ENCODE measurements at regions not wholly inside any gene's neighbourhood (a gene's known extent, or its start where the extent isn't known, plus 50 kb on each side); places are given as distances from the start of the nearest gene placed in this dataset.

DNA sequence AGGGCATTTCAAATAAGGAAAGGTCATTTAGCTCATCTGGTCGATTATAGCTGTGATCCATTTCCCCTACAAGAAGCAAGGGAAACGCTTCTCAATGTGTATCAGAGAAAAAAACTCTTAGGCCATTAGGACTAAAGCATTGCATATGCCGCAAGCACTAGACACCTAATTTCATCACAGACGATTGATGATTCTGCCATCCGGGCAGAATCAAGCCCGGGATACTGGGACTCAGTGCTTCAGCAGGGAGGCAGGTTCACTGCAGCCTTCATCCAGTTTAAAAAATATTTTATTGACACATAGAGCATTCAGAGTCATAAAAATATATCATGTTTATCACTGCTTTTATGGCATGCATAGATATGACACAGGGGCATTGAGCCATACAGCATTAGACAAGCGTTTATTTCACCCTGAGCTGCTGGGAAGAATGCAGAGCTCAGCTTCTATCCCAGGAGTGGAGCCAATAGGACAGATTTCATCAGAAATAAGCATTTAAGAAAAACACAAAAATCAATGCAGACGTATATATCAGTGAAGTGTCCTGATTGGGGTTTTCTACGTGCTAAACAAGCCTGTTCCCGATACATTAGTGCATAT lies 806.9 kb downstream of the GALC start:
- Histone ChIP-seq H3K4me3 (IDR thresholded peaks at IDR 0.05; ENCODE audit: insufficient read depth, low read depth, low read length) (no peak overlapping the region), H3K4me1 (ENCODE audit: low read depth, poor library complexity, severe bottlenecking) (no peaks in the 10 kb centered on the region), H3K9ac (no peak overlapping the region), H3K4me2 (no peak overlapping the region), H3K27ac (no peak overlapping the region), H3K79me2 (ENCODE audit: insufficient read depth, low read depth) (no peaks in the 10 kb centered on the region), H4K20me1 (ENCODE audit: insufficient read depth) (no peaks in the 10 kb centered on the region), H3K36me3 (ENCODE audit: insufficient read depth) (no peaks in the 10 kb centered on the region), H3K27me3 (ENCODE audit: insufficient read depth, low read depth) (no peaks in the 10 kb centered on the region), H2AFZ (ENCODE audit: low read depth) (no peak overlapping the region)
- TF ChIP-seq, protein P1, sequence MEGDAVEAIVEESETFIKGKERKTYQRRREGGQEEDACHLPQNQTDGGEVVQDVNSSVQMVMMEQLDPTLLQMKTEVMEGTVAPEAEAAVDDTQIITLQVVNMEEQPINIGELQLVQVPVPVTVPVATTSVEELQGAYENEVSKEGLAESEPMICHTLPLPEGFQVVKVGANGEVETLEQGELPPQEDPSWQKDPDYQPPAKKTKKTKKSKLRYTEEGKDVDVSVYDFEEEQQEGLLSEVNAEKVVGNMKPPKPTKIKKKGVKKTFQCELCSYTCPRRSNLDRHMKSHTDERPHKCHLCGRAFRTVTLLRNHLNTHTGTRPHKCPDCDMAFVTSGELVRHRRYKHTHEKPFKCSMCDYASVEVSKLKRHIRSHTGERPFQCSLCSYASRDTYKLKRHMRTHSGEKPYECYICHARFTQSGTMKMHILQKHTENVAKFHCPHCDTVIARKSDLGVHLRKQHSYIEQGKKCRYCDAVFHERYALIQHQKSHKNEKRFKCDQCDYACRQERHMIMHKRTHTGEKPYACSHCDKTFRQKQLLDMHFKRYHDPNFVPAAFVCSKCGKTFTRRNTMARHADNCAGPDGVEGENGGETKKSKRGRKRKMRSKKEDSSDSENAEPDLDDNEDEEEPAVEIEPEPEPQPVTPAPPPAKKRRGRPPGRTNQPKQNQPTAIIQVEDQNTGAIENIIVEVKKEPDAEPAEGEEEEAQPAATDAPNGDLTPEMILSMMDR (conservative IDR thresholded peaks at IDR 0.05; ENCODE audit: low read depth, low read length), result no peak

DNA sequence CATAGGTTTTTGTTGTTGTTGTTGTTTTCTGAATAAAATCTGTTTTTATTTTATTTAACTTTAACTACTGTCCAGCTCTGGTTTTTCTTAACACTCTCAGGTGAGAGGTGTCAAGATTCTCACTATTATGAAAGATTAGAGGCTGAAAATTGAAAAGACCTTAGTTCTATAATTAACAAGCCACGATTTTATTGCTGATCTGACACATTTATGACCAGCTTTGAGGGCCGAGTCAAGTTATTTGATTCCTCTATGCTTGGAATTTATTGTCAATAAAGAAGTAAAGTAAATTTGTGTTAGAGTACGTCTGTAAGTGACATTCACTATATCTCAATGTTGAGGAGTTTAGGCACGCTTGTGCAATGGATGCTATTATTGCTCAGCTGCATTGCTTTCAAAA lies 808.8 kb downstream of the GALC start:
- Histone ChIP-seq H3K4me3 (IDR thresholded peaks at IDR 0.05; ENCODE audit: insufficient read depth, low read depth, low read length) (no peak overlapping the region), H3K27me3 (ENCODE audit: insufficient read depth, low read depth) (no peaks in the 10 kb centered on the region), H4K20me1 (ENCODE audit: insufficient read depth) (no peaks in the 10 kb centered on the region), H3K36me3 (ENCODE audit: insufficient read depth) (no peaks in the 10 kb centered on the region), H3K9ac (no peak overlapping the region), H3K4me2 (no peak overlapping the region), H3K4me1 (ENCODE audit: low read depth, poor library complexity, severe bottlenecking) (no peaks in the 10 kb centered on the region), H3K27ac (no peak overlapping the region), H2AFZ (ENCODE audit: low read depth) (no peak overlapping the region), H3K79me2 (ENCODE audit: insufficient read depth, low read depth) (no peaks in the 10 kb centered on the region)
- TF ChIP-seq, protein P1 (conservative IDR thresholded peaks at IDR 0.05; ENCODE audit: low read depth, low read length), result no peak

DNA sequence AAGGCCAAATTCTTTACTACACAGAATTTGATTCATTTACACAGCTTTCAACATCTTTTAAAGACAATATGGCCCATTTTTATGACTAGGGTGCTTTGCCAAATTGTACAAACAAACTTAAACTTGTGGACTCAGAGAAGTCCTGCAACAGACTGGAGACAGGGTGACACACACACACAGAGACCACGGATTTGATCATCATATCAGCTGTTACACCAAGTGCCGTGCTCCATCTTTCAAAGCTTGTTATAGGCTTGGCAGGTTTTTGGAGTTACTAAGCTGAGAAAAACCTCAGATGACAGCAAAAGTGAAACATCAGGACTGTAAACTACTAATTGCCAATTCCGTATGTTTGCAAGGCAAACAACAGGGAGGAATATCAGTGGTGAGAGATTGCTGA lies 811.7 kb downstream of the GALC start:
- Histone ChIP-seq H3K4me1 (ENCODE audit: low read depth, poor library complexity, severe bottlenecking) (no peaks in the 10 kb centered on the region), H3K4me3 (IDR thresholded peaks at IDR 0.05; ENCODE audit: insufficient read depth, low read depth, low read length) (no peak overlapping the region), H3K4me2 (no peak overlapping the region), H3K36me3 (ENCODE audit: insufficient read depth) (no peaks in the 10 kb centered on the region), H4K20me1 (ENCODE audit: insufficient read depth) (no peaks in the 10 kb centered on the region), H3K27me3 (ENCODE audit: insufficient read depth, low read depth) (no peaks in the 10 kb centered on the region), H3K9ac (no peak overlapping the region), H2AFZ (ENCODE audit: low read depth) (no peak overlapping the region), H3K27ac (no peak overlapping the region), H3K79me2 (ENCODE audit: insufficient read depth, low read depth) (no peaks in the 10 kb centered on the region)
- TF ChIP-seq, protein P1 (conservative IDR thresholded peaks at IDR 0.05; ENCODE audit: low read depth, low read length), result no peak

DNA sequence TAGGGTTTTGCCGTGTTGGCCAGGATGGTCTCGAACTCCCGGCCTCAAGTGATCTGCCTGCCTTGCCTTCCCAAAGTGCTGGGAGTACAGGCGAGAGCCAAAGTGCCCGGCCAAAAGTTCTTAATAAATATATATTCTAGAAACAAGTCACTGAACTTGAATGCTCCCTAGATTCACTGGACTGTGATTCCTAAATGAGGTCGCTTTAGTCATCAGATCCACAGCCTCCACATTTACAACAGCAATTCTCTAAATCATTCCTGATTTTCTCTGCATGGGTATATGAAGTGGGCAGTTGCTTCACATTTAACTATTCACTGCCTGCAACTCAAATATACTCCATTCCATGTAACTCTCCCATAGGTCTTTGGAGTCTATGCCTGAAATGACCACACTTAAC lies 813.0 kb downstream of the GALC start:
- Histone ChIP-seq H3K79me2 (ENCODE audit: insufficient read depth, low read depth) (no peaks in the 10 kb centered on the region), H3K9ac (no peak overlapping the region), H3K27me3 (ENCODE audit: insufficient read depth, low read depth) (no peaks in the 10 kb centered on the region), H2AFZ (ENCODE audit: low read depth) (no peak overlapping the region), H4K20me1 (ENCODE audit: insufficient read depth) (no peaks in the 10 kb centered on the region), H3K4me3 (IDR thresholded peaks at IDR 0.05; ENCODE audit: insufficient read depth, low read depth, low read length) (no peak overlapping the region), H3K4me1 (ENCODE audit: low read depth, poor library complexity, severe bottlenecking) (no peaks in the 10 kb centered on the region), H3K4me2 (no peak overlapping the region), H3K36me3 (ENCODE audit: insufficient read depth) (no peaks in the 10 kb centered on the region), H3K27ac (no peak overlapping the region)
- TF ChIP-seq, protein P1 (conservative IDR thresholded peaks at IDR 0.05; ENCODE audit: low read depth, low read length), result no peak

Measured in KMS-11 (cell line).